ENCODE measurements at regions not wholly inside any gene's neighbourhood (a gene's known extent, or its start where the extent isn't known, plus 50 kb on each side); places are given as distances from the start of the nearest gene placed in this dataset.

GRCh38 chr1:74847715-74848114, 114.8 kb downstream of the TYW3 start:
- TF ChIP-seq EZH2 (IDR thresholded peaks at IDR 0.05; ENCODE audit: borderline replicate concordance, low read length) (no peak), CTCF (IDR thresholded peaks at IDR 0.05; ENCODE audit: low read length) (no peak)
